ENCODE measurements at regions not wholly inside any gene's neighbourhood (a gene's known extent, or its start where the extent isn't known, plus 50 kb on each side); places are given as distances from the start of the nearest gene placed in this dataset.

DNA sequence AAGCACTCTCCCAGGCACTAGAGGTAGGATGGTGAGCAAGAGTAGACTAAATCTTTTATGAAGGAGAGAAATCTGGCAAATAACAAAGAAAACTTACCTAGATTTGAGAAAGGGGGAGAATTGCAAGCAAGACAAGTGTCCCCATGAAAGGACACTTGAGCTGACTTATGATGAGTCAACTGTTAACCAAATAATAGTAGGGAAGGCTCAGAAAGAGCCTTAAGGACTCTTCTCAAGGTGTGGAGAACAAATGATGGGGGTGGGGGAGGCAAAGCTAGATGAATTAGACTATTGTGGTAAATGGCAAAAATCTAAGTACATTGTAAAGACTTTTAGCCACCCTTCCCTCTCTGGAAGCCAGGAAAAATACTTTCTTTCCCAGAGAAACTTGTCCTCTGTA, 77.6 kb upstream of the RASA1 start:
- TF ChIP-seq EZH2 (IDR thresholded peaks at IDR 0.05; ENCODE audit: borderline replicate concordance, low read depth, low read length, severe bottlenecking) = no peak
- TF ChIP-seq, protein P1, sequence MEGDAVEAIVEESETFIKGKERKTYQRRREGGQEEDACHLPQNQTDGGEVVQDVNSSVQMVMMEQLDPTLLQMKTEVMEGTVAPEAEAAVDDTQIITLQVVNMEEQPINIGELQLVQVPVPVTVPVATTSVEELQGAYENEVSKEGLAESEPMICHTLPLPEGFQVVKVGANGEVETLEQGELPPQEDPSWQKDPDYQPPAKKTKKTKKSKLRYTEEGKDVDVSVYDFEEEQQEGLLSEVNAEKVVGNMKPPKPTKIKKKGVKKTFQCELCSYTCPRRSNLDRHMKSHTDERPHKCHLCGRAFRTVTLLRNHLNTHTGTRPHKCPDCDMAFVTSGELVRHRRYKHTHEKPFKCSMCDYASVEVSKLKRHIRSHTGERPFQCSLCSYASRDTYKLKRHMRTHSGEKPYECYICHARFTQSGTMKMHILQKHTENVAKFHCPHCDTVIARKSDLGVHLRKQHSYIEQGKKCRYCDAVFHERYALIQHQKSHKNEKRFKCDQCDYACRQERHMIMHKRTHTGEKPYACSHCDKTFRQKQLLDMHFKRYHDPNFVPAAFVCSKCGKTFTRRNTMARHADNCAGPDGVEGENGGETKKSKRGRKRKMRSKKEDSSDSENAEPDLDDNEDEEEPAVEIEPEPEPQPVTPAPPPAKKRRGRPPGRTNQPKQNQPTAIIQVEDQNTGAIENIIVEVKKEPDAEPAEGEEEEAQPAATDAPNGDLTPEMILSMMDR (IDR thresholded peaks at IDR 0.05; ENCODE audit: extremely low read depth in 1 of 2, insufficient read depth in 1 of 2, low read depth in 1 of 2, low read length in 2 of 2) = no peak
- TF ChIP-seq, protein P2, sequence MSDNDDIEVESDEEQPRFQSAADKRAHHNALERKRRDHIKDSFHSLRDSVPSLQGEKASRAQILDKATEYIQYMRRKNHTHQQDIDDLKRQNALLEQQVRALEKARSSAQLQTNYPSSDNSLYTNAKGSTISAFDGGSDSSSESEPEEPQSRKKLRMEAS (IDR thresholded peaks at IDR 0.05; ENCODE audit: insufficient read depth, insufficient read length) = no peak
